T-cell (primary cell): ENCODE measurements at regions not wholly inside any gene's neighbourhood (a gene's known extent, or its start where the extent isn't known, plus 50 kb on each side); places are given as distances from the start of the nearest gene placed in this dataset.

Experiments
- ATAC-seq, 4 experiments: fragments of 200-7000 bp in 3 of 4; fragments of 150-1000 bp in 1 of 4; cut with Tn5 transposase; replicated peaks in 1 of 4; 1 replicate in 3 of 4; 2 replicates in 1 of 4; pipeline ENCODE4 v1.10.0; 2021; ENCODE audit warnings: moderate library complexity in 3 of 4, mild to moderate bottlenecking in 2 of 4, moderate number of reproducible peaks in 1 of 4
- CTCF ChIA-PET, 2 donors: fragments of 300-600 bp; sonication (Branson Sonifier 250); formaldehyde crosslinking; loops; one replicate each; lab custom pipeline; 2022; ENCODE audit warnings: antibody characterized with exemption in 2 of 2; lab: Charles Lee
- POLR2A ChIA-PET, 2 donors: fragments of 300-600 bp; sonication (Branson Sonifier 250); formaldehyde crosslinking; loops; one replicate each; lab custom pipeline; 2022; ENCODE audit warnings: antibody characterized with exemption in 2 of 2; lab: Charles Lee
- DNase-seq, 35 experiments: peaks; one replicate each; pipeline versions ENCODE4 v3.0.0 to v3.0.0-alpha.2; 2013 to 2023
- H3K27ac ChIP-seq: one replicate; pipeline ENCODE4 v1.5.1; 2013; ENCODE audit warnings: low read length
- H3K27me3 ChIP-seq, 2 experiments: replicated peaks in 1 of 2; 1 replicate in 1 of 2; 2 replicates in 1 of 2; pipeline versions ENCODE4 v1.6.1 to v1.7.0; 2013; ENCODE audit warnings: low read length in 1 of 2, mixed read lengths in 1 of 2; ENCODE audit not compliant: control insufficient read depth in 2 of 2, insufficient read depth in 2 of 2; ENCODE audit errors: extremely low read depth in 1 of 2
- H3K36me3 ChIP-seq, 2 donors: 1 replicate in 1 of 2; 2 replicates in 1 of 2; pipeline versions ENCODE4 v1.6.1 to v1.7.0; 2013; ENCODE audit warnings: low read length in 1 of 2; ENCODE audit not compliant: control insufficient read depth in 2 of 2, insufficient read depth in 1 of 2; ENCODE audit errors: extremely low read depth in 1 of 2
- H3K4me1 ChIP-seq, 2 experiments: 1 replicate in 1 of 2; 2 replicates in 1 of 2; pipeline versions ENCODE4 v1.6.1 to v1.7.0; 2013; ENCODE audit warnings: low read length in 2 of 2, mixed read lengths in 1 of 2; ENCODE audit not compliant: insufficient read depth in 2 of 2, control insufficient read depth in 1 of 2; ENCODE audit errors: extremely low read depth in 1 of 2
- H3K4me3 ChIP-seq, 2 donors: 1 replicate in 1 of 2; 2 replicates in 1 of 2; pipeline versions ENCODE4 v1.5.1 to v1.7.0; 2013; ENCODE audit warnings: mild to moderate bottlenecking in 2 of 2, low read length in 1 of 2, moderate library complexity in 1 of 2; ENCODE audit not compliant: control insufficient read depth in 1 of 2; ENCODE audit errors: extremely low read depth in 1 of 2
- H3K9me3 ChIP-seq: 2 replicates; pipeline ENCODE4 v1.7.0; 2013
- H3K27ac Mint-ChIP-seq, 2 donors: one replicate each; pipeline ENCODE4 v1.8.0; 2020 to 2021; ENCODE audit warnings: mild to moderate bottlenecking in 2 of 2, mixed read lengths in 2 of 2
- H3K27me3 Mint-ChIP-seq, 2 donors: one replicate each; pipeline ENCODE4 v1.8.0; 2021 to 2022; ENCODE audit warnings: mixed read lengths in 2 of 2
- H3K36me3 Mint-ChIP-seq: one replicate; pipeline ENCODE4 v1.8.0; 2021; ENCODE audit warnings: mixed read lengths
- H3K4me1 Mint-ChIP-seq, 3 donors: one replicate each; pipeline ENCODE4 v1.8.0; 2020 to 2022; ENCODE audit warnings: mixed read lengths in 3 of 3, mild to moderate bottlenecking in 1 of 3
- H3K4me3 Mint-ChIP-seq, 3 donors: one replicate each; pipeline ENCODE4 v1.8.0; 2020 to 2022; ENCODE audit warnings: mild to moderate bottlenecking in 3 of 3, mixed read lengths in 3 of 3, moderate library complexity in 3 of 3
- H3K9me3 Mint-ChIP-seq, 3 donors: one replicate each; pipeline ENCODE4 v1.8.0; 2020 to 2022; ENCODE audit warnings: mixed read lengths in 3 of 3
- whole genome bisulfite sequencing: methylation state at CpG from one replicate; pipeline ENCODE4 v1.1.5; 2013; ENCODE audit warnings: missing lambda C conversion rate; ENCODE audit not compliant: insufficient coverage; 5-methylcytosine and 5-hydroxymethylcytosine counted together

- Mint-ChIP-seq H3K36me3 (no peaks in the 10 kb centered on the region), H3K4me1 (no peaks in the 10 kb centered on the region), H3K9me3 (peaks cover 0 to 9% (median 0%) of the 10 kb centered on the region in 3 donors), H3K27ac (no peak overlapping the region), H3K27me3 (peaks cover 28 to 33% of the 10 kb centered on the region in 2 donors), H3K4me3 (no peak overlapping the region)
- Histone ChIP-seq H3K9me3 (no peaks in the 10 kb centered on the region), H3K27ac (no peak overlapping the region), H3K4me1 (no peaks in the 10 kb centered on the region), H3K4me3 (no peak overlapping the region), H3K27me3 (peaks cover 0 to 7% of the 10 kb centered on the region in 2 experiments), H3K36me3 (no peaks in the 10 kb centered on the region)
- WGBS = 72% methylated on average over 3 of the region's 5 CpGs
- ATAC-seq = no peak
- ChIA-PET CTCF (no interaction called here), POLR2A (no interaction called here)
- no peak for DNase-seq
These were observed 514.7 kb downstream of the DIRAS2 start for GRCh38 chr9:90127923-90128322.

- DNase-seq (no peak), ATAC-seq (no peak)
- Histone ChIP-seq H3K4me1 (no peaks in the 10 kb centered on the region), H3K36me3 (no peaks in the 10 kb centered on the region), H3K9me3 (no peaks in the 10 kb centered on the region), H3K27me3 (peaks cover 0 to 7% of the 10 kb centered on the region in 2 experiments), H3K27ac (no peak overlapping the region), H3K4me3 (no peak overlapping the region)
- no peak overlapping the region for H3K4me3 Mint-ChIP-seq
- POLR2A ChIA-PET = no interaction called here
- no peaks in the 10 kb centered on the region for H3K36me3 Mint-ChIP-seq
- CTCF ChIA-PET = no interaction called here
- no CpG with 5 or more reads among the region's 7 CpGs for WGBS
- H3K27ac Mint-ChIP-seq = no peak overlapping the region
- no peaks in the 10 kb centered on the region for H3K4me1 Mint-ChIP-seq
- peaks cover 0 to 5% (median 0%) of the 10 kb centered on the region in 3 donors for H3K9me3 Mint-ChIP-seq
- peaks cover 28 to 33% of the 10 kb centered on the region in 2 donors for H3K27me3 Mint-ChIP-seq
These were observed 513.9 kb downstream of the DIRAS2 start for GRCh38 chr9:90128587-90129190.

- WGBS = 94% methylated on average over 3 of the region's 4 CpGs
- Histone ChIP-seq H3K27ac (no peak overlapping the region), H3K4me1 (no peaks in the 10 kb centered on the region), H3K36me3 (no peaks in the 10 kb centered on the region), H3K9me3 (no peaks in the 10 kb centered on the region), H3K27me3 (peaks cover 0 to 7% of the 10 kb centered on the region in 2 experiments), H3K4me3 (no peak overlapping the region)
- no peak overlapping the region for H3K27ac Mint-ChIP-seq
- H3K4me3 Mint-ChIP-seq = no peak overlapping the region
- POLR2A ChIA-PET = no interaction called here
- H3K36me3 Mint-ChIP-seq = no peaks in the 10 kb centered on the region
- ATAC-seq (no peak), DNase-seq (no peak)
- H3K9me3 Mint-ChIP-seq = peaks cover 0 to under 1% (median 0%) of the 10 kb centered on the region in 3 donors
- CTCF ChIA-PET = no interaction called here
- H3K27me3 Mint-ChIP-seq = peaks cover 30 to 33% of the 10 kb centered on the region in 2 donors
- H3K4me1 Mint-ChIP-seq = no peaks in the 10 kb centered on the region
These were observed 513.2 kb downstream of the DIRAS2 start for GRCh38 chr9:90129446-90129845.

GRCh38 chr9:90131568-90131967, 511.1 kb downstream of the DIRAS2 start:
- no peak for ATAC-seq
- H3K27ac ChIP-seq = no peak overlapping the region
- H3K27me3 ChIP-seq = peaks cover 0 to 11% of the 10 kb centered on the region in 2 experiments
- Mint-ChIP-seq H3K36me3 (no peaks in the 10 kb centered on the region), H3K9me3 (no peaks in the 10 kb centered on the region), H3K27ac (no peak overlapping the region), H3K4me1 (no peaks in the 10 kb centered on the region), H3K4me3 (no peak overlapping the region), H3K27me3 (peaks cover 25 to 29% of the 10 kb centered on the region in 2 donors)
- 85% methylated on average over 7 of the region's 7 CpGs for WGBS
- no peaks in the 10 kb centered on the region for H3K9me3 ChIP-seq
- ChIA-PET CTCF (no interaction called here), POLR2A (interaction anchor here in 1 of 2 donors (0.6 kb wide), 1 partner anchor 165 kb away, joined by 6 read pairs; no protein-coding TSS in a partner anchor)
- H3K4me3 ChIP-seq = no peak overlapping the region
- H3K4me1 ChIP-seq = no peaks in the 10 kb centered on the region
- no peaks in the 10 kb centered on the region for H3K36me3 ChIP-seq
- no peak for DNase-seq

- ChIA-PET POLR2A (no interaction called here), CTCF (interaction anchor here in 1 of 2 donors (1.0 kb wide), 1 partner anchor 737 kb away, joined by 3 read pairs; no protein-coding TSS in a partner anchor)
- Mint-ChIP-seq H3K27ac (no peak overlapping the region), H3K36me3 (no peaks in the 10 kb centered on the region), H3K27me3 (peaks cover 21 to 26% of the 10 kb centered on the region in 2 donors), H3K4me1 (no peaks in the 10 kb centered on the region), H3K4me3 (no peak overlapping the region), H3K9me3 (no peaks in the 10 kb centered on the region)
- Histone ChIP-seq H3K27ac (no peak overlapping the region), H3K4me1 (no peaks in the 10 kb centered on the region), H3K27me3 (peaks cover 0 to 11% of the 10 kb centered on the region in 2 experiments), H3K36me3 (no peaks in the 10 kb centered on the region), H3K9me3 (no peaks in the 10 kb centered on the region), H3K4me3 (no peak overlapping the region)
- DNase-seq (no peak), ATAC-seq (no peak)
These were observed 509.8 kb downstream of the DIRAS2 start for GRCh38 chr9:90132866-90133265.

- Histone ChIP-seq H3K36me3 (no peaks in the 10 kb centered on the region), H3K9me3 (no peaks in the 10 kb centered on the region), H3K4me3 (no peak overlapping the region), H3K4me1 (no peaks in the 10 kb centered on the region), H3K27me3 (peaks cover 0 to 9% of the 10 kb centered on the region in 2 experiments), H3K27ac (no peak overlapping the region)
- ChIA-PET CTCF (interaction anchor here in 1 of 2 donors (0.8 kb wide), 1 partner anchor 731 kb away, joined by 3 read pairs; no protein-coding TSS in a partner anchor), POLR2A (no interaction called here)
- H3K36me3 Mint-ChIP-seq = no peaks in the 10 kb centered on the region
- H3K9me3 Mint-ChIP-seq = no peaks in the 10 kb centered on the region
- H3K27me3 Mint-ChIP-seq = peaks cover 27 to 28% of the 10 kb centered on the region in 2 donors
- no peak overlapping the region for H3K4me3 Mint-ChIP-seq
- no CpG with 5 or more reads among the region's 1 CpG for WGBS
- no peak overlapping the region for H3K27ac Mint-ChIP-seq
- H3K4me1 Mint-ChIP-seq = peaks cover 0 to 4% (median 2%) of the 10 kb centered on the region in 3 donors
- DNase-seq (no peak), ATAC-seq (no peak)
These were observed 504.8 kb downstream of the DIRAS2 start for GRCh38 chr9:90137801-90138200.
